Gastrocnemius medialis (tissue), 4 donors: ENCODE measurements at regions not wholly inside any gene's neighbourhood (a gene's known extent, or its start where the extent isn't known, plus 50 kb on each side); places are given as distances from the start of the nearest gene placed in this dataset.

Source experiments
- ATAC-seq, 2 donors: fragments of 150-250 bp; one replicate each; pipeline ENCODE4 v1.9.1; 2016
- DNase-seq, 2 donors: peaks; one replicate each; pipeline ENCODE4 v3.0.0-alpha.2; 2019
- H3K27ac ChIP-seq, 4 donors: fragments of 200-600 bp; sonication (generic); 1 replicate in 1 of 4; 2 replicates in 3 of 4; pipeline ENCODE4 v1.5.1; 2016 to 2018; ENCODE audit warnings: mild to moderate bottlenecking in 2 of 4, moderate library complexity in 1 of 4
- H3K27me3 ChIP-seq, 3 donors: fragments of 200-600 bp; sonication (generic) in 2 of 3; 1 replicate in 1 of 3; 2 replicates in 2 of 3; pipeline versions ENCODE4 v1.5.1 to v1.6.0; 2016 to 2019; ENCODE audit warnings: mild to moderate bottlenecking in 1 of 3, moderate library complexity in 1 of 3
- H3K36me3 ChIP-seq, 2 donors: fragments of 200-600 bp; sonication (generic) in 1 of 2; one replicate each; pipeline ENCODE4 v1.5.1; 2017 to 2018
- H3K4me1 ChIP-seq, 2 donors: fragments of 200-600 bp; sonication (generic) in 1 of 2; one replicate each; pipeline ENCODE4 v1.5.1; 2016 to 2017; ENCODE audit warnings: mild to moderate bottlenecking in 2 of 2
- H3K4me3 ChIP-seq, 4 donors: fragments of 200-600 bp; sonication (generic) in 3 of 4; 1 replicate in 1 of 4; 2 replicates in 3 of 4; pipeline ENCODE4 v1.5.1; 2016 to 2019; ENCODE audit warnings: mild to moderate bottlenecking in 2 of 4
- H3K9me3 ChIP-seq, 3 donors: fragments of 200-600 bp; sonication (generic) in 2 of 3; 1 replicate in 1 of 3; 2 replicates in 2 of 3; pipeline ENCODE4 v1.5.1; 2016 to 2019
- POLR2A ChIP-seq, 2 donors: fragments of 450-650 bp; IDR thresholded peaks; one replicate each; pipeline ENCODE4 v1.6.1; 2017; ENCODE audit warnings: antibody characterized with exemption in 2 of 2, mild to moderate bottlenecking in 2 of 2, moderate library complexity in 2 of 2
- in situ Hi-C, 4 donors: fragments of 200-750 bp; cut with MboI; loops; one replicate each; pipeline versions ENCODE4 v1.15.0 to v1.8.0; 2017; ENCODE audit warnings: low sequenced_read_pairs in 4 of 4
- intact Hi-C: fragments of 100-400 bp; cut with DNase I; formaldehyde crosslinking; loops from one replicate; pipeline ENCODE4 v1.15.1; 2023; ENCODE audit warnings: low total_unique reads
- TF ChIP-seq, protein P1 (sequence below), 5 experiments: fragments of 450-650 bp in 3 of 5; fragments of 200-600 bp in 2 of 5; sonication (generic) in 2 of 5; IDR thresholded peaks in 4 of 5; conservative IDR thresholded peaks in 1 of 5; 1 replicate in 4 of 5; 2 replicates in 1 of 5; pipeline ENCODE4 v1.5.1; 2016 to 2019; ENCODE audit warnings: antibody characterized with exemption in 5 of 5, mild to moderate bottlenecking in 3 of 5, moderate library complexity in 3 of 5

DNA sequence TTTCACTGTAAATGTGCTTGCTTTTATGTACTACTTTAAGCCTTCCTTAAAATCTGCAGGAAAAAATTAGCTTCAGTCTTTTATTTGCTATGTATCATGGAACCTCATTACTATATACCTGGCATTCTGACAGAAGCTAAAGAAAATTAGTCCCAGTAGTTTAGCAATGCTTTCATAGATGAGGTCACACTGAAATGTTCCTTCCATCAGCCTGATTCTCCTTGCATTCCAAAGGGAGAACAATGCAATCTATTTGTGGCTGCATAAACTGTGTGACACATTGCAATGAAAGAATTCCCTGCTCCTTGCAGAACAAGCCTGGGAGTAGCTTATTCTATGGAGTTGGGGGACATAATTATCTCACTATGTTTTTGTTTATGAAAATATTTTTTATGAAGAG lies 691.5 kb upstream of the ARPP21 start:
- ATAC-seq (no peak), DNase-seq (no peak)
- intact Hi-C loops (no loop called here), in situ Hi-C loops (no loop called here)
- Histone ChIP-seq H3K9me3 (no peaks in the 10 kb centered on the region), H3K36me3 (no peaks in the 10 kb centered on the region), H3K4me3 (no peak overlapping the region), H3K4me1 (peaks cover 0 to 5% of the 10 kb centered on the region in 2 donors), H3K27me3 (no peaks in the 10 kb centered on the region), H3K27ac (no peak overlapping the region)
- no peak for TF ChIP-seq POLR2A (IDR thresholded peaks at IDR 0.05)
- TF ChIP-seq, protein P1, sequence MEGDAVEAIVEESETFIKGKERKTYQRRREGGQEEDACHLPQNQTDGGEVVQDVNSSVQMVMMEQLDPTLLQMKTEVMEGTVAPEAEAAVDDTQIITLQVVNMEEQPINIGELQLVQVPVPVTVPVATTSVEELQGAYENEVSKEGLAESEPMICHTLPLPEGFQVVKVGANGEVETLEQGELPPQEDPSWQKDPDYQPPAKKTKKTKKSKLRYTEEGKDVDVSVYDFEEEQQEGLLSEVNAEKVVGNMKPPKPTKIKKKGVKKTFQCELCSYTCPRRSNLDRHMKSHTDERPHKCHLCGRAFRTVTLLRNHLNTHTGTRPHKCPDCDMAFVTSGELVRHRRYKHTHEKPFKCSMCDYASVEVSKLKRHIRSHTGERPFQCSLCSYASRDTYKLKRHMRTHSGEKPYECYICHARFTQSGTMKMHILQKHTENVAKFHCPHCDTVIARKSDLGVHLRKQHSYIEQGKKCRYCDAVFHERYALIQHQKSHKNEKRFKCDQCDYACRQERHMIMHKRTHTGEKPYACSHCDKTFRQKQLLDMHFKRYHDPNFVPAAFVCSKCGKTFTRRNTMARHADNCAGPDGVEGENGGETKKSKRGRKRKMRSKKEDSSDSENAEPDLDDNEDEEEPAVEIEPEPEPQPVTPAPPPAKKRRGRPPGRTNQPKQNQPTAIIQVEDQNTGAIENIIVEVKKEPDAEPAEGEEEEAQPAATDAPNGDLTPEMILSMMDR (IDR thresholded peaks at IDR 0.05 in 4 of 5, conservative IDR thresholded peaks at IDR 0.05 in 1 of 5): no peak

DNA sequence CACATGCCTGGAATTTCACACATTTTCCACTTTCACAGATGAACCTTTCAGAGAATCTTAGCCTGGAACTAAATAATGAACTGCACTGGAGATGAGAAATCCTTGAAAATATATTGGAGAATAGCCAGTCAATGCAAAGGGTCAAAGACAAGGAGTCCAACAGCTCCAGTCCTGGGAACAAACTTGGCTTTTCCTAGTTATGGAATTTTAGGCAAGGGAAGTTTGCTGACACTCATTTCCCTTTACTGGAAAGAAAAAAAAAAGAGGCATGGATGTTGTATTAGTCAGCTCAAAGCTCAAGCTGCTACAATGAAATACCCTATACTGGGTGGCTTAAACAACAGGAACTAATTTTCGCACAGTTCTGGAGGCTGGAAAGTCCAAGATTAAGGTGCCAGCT lies 690.8 kb upstream of the ARPP21 start:
- H3K9me3 ChIP-seq: no peaks in the 10 kb centered on the region
- ATAC-seq (no peak), DNase-seq (no peak)
- intact Hi-C loops (no loop called here), in situ Hi-C loops (no loop called here)
- H3K4me1 ChIP-seq: peaks cover 0 to 5% of the 10 kb centered on the region in 2 donors
- no peaks in the 10 kb centered on the region for H3K27me3 ChIP-seq
- no peak overlapping the region for H3K4me3 ChIP-seq
- no peaks in the 10 kb centered on the region for H3K36me3 ChIP-seq
- no peak overlapping the region for H3K27ac ChIP-seq
- no peak for TF ChIP-seq POLR2A (IDR thresholded peaks at IDR 0.05)
- TF ChIP-seq, protein P1 (IDR thresholded peaks at IDR 0.05 in 4 of 5, conservative IDR thresholded peaks at IDR 0.05 in 1 of 5): no peak

DNA sequence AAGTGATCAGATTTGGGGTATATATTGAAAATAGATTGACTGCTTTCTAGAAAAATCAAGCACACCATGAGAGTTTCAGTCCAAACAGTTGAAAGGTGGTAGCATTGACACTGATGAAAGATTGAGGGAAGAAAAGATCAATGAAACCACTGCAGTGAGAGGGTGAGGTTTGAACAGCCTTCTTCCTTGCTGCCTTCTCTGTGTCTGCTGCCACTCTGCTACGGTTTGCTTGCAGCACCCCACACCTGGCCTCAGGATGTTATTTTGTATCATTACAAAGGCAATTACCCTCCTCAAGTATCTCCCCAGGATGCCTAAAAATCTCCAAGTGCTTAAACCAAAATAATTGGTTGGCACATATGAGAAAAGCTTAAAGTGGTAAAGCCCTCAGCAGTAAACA lies 683.6 kb upstream of the ARPP21 start:
- Histone ChIP-seq H3K4me1 (no peaks in the 10 kb centered on the region), H3K36me3 (no peaks in the 10 kb centered on the region), H3K27me3 (no peaks in the 10 kb centered on the region), H3K4me3 (no peak overlapping the region), H3K9me3 (no peaks in the 10 kb centered on the region), H3K27ac (no peak overlapping the region)
- ATAC-seq (no peak), DNase-seq (no peak)
- TF ChIP-seq POLR2A (IDR thresholded peaks at IDR 0.05): no peak
- TF ChIP-seq, protein P1 (IDR thresholded peaks at IDR 0.05 in 4 of 5, conservative IDR thresholded peaks at IDR 0.05 in 1 of 5): no peak
- intact Hi-C loops: no loop called here
- in situ Hi-C loops: no loop called here

DNA sequence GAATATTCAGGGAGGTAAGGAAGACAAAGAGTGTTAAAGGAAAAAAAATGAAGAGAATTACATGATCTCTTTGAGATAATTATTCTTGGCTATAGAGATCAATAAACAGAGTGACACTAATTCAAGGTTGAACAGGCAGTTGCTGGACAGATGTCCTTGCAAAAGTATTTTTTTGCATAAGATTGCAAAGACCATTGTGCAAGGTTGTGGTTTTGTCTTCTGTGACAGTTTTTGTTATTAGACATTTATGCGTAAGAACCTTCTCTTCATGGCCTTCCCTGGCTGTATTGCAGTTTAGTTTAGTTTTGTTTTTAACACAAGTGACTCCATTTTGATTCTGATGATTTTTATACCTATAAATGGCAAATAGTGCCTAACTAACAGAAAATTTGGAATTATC lies 682.8 kb upstream of the ARPP21 start:
- no peaks in the 10 kb centered on the region for H3K27me3 ChIP-seq
- H3K4me1 ChIP-seq: no peaks in the 10 kb centered on the region
- H3K36me3 ChIP-seq: no peaks in the 10 kb centered on the region
- ATAC-seq: no peak
- no peak overlapping the region for H3K27ac ChIP-seq
- TF ChIP-seq POLR2A (IDR thresholded peaks at IDR 0.05): no peak
- TF ChIP-seq, protein P1 (IDR thresholded peaks at IDR 0.05 in 4 of 5, conservative IDR thresholded peaks at IDR 0.05 in 1 of 5): no peak
- in situ Hi-C loops: no loop called here
- no peak for DNase-seq
- H3K4me3 ChIP-seq: no peak overlapping the region
- no peaks in the 10 kb centered on the region for H3K9me3 ChIP-seq
- intact Hi-C loops: no loop called here

DNA sequence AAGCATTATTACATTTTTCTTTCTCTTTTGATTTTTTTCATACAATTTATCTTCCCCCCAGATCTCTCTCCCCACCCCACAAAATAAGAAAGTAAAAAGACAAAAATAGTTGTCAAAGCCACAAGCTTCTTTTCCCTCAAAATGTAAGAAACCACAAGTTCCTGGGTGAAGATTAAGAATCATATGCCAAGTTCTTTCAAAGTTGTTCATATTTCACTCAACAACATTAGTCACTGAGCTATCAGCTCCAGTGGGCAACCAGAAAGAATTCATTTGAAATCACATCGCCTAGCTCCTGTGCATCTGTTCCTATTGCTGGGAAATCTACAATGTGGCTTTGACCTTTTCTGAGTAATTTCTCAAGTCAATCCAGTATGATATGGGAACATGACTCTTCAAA lies 681.6 kb upstream of the ARPP21 start:
- intact Hi-C loops (no loop called here), in situ Hi-C loops (no loop called here)
- H3K9me3 ChIP-seq: no peaks in the 10 kb centered on the region
- ATAC-seq (no peak), DNase-seq (no peak)
- H3K36me3 ChIP-seq: no peaks in the 10 kb centered on the region
- H3K4me1 ChIP-seq: no peaks in the 10 kb centered on the region
- H3K27me3 ChIP-seq: no peaks in the 10 kb centered on the region
- H3K4me3 ChIP-seq: no peak overlapping the region
- H3K27ac ChIP-seq: no peak overlapping the region
- TF ChIP-seq, protein P1 (IDR thresholded peaks at IDR 0.05 in 4 of 5, conservative IDR thresholded peaks at IDR 0.05 in 1 of 5): no peak
- TF ChIP-seq POLR2A (IDR thresholded peaks at IDR 0.05): no peak
